GM19099 (cell line): ENCODE measurements at regions not wholly inside any gene's neighbourhood (a gene's known extent, or its start where the extent isn't known, plus 50 kb on each side); places are given as distances from the start of the nearest gene placed in this dataset.

Experiments
- POLR2A ChIP-seq: IDR thresholded peaks from 3 replicates; pipeline ENCODE4 v1.6.1; 2011; ENCODE audit warnings: low read depth; ENCODE audit not compliant: insufficient read length; ENCODE audit errors: extremely low read depth

DNA sequence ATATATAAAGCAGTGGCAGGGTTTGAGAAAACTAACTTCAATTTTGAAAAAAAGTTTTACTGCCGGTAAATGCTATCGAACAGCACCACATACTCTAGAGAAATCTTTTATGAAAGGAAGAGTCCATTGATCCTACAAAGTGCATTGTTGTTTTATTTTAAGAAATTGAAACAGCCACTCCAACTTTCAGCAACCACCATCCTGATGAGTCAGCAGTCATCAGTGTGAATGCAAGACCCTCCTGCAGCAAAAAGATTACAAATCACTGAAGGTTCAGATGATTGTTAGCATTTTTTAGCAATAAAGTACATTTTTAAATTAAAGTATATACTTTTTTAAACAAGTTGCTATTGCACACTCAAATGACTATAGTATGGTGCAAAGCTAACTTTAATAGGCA lies 1017.7 kb upstream of the CRIM1 start:
- no peak for TF ChIP-seq POLR2A

DNA sequence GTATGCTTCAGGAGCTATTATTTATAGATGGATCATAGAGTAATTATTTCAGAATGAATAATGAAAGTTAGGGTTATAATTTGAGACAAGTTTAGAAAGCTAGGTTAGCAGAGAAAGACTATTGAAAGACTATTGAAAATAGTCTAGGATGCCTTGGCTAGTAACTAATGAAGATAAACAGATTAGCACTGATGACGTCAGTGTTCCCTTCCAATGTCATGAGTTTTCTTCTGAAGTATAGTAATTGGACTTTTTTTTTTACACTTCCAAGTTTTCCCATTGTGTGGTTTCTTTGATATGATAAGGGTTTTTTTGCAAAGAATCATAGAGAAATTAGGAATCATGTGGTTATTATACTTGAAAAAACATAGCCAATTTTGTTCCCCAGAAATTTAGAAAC lies 1041.5 kb upstream of the CRIM1 start:
- no peak for TF ChIP-seq POLR2A

DNA sequence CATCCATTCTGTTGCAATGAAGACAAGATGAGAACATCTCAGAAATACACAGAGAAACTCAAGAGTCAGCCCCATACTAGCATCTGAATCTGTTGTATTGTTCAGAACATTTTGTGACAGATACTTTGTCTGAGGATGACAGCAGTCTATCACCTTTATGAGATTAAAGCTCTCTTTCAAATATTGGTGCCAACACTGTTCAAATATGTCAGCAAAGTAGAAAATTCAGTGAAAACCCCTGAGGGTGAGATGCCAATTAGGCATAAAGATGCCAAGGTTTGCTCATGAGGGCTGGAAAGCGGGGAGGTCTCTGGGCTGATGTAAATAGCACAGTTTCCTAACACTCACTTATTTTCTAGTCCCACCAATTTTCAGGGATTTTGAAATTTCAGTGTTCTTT lies 1054.2 kb upstream of the CRIM1 start:
- TF ChIP-seq POLR2A = no peak

DNA sequence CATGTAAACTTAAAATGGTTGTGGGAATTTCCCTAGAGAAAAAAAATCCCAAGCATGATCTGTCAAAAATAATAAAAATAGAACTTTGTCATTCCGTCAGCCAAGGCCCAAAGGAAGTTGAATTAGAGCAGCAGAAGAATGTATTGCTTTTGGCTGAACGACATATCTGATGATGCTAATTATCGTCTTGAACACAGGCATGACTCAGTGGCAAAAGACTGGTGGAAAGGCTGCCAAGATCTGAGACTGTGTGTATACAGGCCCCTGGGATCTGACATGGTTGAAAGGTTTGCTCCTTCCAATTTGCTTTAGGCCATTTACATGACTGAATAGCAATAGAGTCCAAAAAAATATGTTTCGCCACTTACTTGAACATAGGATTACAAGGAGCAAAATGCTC lies 1057.1 kb upstream of the CRIM1 start:
- no peak for TF ChIP-seq POLR2A

DNA sequence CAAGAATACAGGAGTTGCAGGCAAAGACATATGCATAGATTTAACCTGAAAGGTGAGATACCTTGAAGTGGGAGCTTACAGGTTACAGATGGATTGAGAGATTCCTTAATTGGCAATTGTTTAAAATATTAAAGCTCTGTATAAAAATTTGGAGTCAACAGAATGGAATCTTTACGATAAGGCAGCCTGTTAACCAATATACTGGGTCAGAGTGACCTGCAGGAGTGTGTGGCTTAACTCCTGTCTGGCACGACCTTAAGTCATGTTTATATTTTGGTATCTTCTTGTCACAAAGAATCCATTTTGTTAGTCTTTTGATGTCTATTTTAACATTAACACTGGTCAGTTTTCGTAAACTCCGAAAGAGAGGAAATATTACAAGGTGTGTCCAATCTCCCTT lies 1058.2 kb upstream of the CRIM1 start:
- TF ChIP-seq POLR2A = no peak

DNA sequence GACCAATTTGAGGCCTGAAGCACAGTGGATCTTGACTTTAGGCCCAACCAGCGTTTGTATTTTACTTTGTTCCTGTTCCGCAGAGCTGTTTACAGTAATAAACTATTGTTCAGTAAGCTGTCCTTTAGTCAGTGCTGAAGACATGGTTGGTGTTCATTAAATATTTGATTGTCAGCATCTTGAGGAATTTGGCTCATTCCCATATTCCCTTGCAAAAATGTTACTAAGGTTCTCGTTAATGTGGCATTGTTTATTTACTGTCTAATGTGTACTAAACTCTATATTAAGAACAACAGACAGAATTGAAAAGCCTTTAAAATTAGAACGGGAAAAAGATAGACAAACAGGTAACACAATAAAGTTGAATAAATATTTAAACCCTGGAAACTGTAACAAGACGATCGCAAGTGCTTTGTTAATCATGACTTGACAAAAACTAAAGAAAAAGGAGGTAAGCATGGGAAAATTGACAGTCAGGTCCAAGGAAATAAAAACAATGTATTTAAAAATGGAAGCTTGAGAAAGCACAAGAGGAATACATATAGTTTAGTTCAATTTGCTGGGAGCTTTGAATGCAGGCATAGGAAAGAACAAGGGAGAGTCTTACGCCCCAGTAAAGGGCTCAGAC lies 1060.8 kb upstream of the CRIM1 start:
- TF ChIP-seq POLR2A = no peak

DNA sequence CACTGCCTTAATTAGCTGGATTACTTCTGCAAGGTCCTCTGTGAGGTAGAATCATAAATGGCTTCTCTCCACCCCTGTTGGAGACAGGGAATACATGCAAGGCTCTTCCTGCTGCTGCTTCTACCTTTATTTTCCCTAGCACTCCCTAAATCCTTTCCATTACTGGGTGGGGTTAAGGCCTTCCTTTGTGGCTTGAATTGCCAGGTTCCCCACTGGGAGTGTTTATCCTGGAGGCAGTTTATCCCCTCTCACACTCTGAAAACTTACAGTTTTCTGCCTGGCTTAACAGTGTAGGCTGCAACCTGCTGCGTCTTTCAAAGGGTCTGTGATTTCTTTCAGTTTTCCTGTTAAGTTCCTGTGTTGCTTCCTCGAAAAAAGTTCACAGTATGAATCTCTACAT lies 1062.3 kb upstream of the CRIM1 start:
- no peak for TF ChIP-seq POLR2A

DNA sequence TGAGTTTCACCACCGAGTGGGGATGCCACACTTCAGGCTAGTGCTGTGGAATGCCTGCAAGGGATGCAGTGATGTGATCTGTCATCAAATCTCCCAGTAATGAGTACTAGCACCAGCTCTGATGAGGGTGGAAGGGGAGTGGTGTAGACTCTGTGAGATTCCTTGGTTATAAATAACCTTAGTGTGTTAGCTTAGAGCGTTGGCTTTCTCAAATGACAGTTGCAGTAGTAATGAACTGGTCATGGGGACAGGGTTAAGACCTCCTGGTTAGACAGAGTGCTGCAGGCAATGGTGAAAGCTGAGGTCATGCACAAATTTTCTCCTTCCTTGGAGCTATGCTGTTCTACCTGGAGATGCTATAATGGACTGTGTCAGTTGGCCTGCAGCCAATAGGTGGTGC lies 1063.4 kb upstream of the CRIM1 start:
- no peak for TF ChIP-seq POLR2A

DNA sequence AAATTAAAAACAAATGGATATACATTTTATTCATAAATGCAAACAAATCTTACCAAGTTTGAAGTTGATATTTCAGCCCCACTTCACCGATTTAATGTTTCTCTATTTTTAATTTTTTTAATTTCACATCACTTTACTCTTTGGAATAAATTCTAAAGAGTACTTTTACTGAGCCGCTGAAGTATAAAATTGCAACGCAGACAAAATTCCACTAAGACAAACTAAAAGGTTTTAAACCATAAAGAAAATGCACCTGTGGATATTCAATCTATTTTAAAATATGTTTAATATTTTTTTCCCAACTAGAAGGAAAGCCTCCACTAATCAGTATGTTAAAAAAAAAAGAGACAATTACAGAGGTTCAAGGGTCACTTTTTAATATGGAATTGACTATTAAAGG lies 1073.9 kb upstream of the CRIM1 start:
- TF ChIP-seq POLR2A = no peak

DNA sequence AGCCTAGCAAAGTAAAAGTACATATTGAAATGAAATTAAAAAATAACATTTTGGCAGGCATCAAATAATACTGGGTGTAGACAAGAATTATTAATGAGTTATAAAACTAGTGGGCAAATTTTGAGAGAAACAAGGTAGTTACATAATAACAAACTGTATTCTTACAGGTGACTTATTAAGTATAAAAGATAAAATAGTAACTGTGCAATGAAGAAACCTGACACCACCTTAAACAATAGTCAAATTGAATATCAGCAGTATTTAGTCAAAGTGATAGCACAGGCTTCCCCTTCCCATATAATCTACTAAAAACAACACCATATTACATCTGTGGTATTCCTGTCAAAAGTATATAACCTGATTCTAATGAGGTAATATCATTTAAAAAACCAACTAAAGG lies 1099.8 kb upstream of the CRIM1 start:
- TF ChIP-seq POLR2A = no peak

DNA sequence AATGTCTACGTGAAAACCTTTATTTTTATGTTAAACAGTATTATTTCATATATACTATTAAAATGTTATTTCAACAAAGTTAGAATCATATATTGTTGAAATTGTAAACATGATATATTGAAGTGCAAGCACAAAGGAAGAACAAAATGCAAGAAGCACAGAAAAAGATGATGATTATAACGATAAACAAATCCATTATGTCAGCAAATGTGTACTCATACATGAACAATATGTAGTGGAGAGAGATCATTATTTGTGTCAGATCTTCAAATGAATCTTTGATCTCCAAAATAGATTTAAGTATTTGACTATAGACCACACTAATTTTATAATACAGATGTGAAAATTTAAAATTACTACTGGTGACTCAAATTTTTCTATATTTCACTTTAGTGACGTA lies 1104.4 kb upstream of the CRIM1 start:
- TF ChIP-seq POLR2A = no peak

DNA sequence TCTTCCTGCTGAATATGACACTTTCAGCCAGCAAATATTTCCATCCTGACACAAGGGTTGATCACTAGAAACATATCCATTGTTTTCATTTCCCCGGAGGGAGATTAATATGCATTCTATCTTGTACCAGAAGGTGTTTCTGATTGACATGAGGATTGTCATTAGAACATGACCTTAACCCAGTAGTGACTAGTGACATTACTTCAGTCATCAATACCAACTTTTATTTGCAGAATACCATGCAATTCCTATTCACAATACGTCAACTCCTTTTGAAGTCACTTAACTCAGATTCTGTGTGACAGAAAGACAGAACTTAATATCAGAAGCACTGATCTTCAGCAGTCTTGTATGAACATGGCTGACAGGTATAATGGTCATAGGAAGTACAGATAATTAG lies 1108.9 kb upstream of the CRIM1 start:
- TF ChIP-seq POLR2A = no peak

DNA sequence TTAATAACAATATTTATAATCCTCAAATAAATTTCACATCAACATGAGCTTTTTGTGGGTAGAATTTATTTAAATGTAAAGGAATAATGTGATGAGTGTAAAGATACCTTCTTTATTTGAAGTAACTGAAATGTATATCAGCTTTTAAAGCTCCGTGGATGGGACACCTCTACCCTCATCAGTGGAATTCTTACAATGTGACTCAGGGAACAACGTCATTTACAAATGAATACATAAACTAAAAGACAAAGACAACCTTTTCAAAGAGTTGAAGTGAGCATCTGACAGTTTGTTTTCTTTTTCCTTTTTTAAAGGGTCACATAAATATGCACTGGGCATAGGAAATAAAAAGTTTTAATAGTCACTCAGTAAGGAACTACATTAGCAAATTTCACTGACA lies 1127.0 kb upstream of the CRIM1 start:
- no peak for TF ChIP-seq POLR2A

DNA sequence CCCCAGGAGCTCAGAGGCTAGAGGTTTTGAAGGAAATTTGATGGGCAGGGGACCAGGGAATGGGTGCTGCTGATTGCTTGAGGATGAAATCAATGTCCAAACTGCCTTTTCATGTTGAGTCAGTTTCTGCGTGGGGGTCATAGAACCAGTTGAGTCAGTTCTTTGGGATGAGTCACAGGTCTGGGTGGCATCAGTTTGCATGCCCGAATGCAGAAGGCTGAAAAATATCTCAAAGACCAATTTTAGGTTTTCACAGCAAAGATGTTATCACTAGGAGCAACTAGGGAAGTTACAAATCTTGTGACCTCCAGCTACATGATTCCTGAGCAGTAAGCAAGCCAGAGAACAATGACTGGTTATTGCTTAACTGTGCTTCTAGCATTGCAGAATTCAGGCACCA lies 1135.1 kb upstream of the CRIM1 start:
- TF ChIP-seq POLR2A = no peak

DNA sequence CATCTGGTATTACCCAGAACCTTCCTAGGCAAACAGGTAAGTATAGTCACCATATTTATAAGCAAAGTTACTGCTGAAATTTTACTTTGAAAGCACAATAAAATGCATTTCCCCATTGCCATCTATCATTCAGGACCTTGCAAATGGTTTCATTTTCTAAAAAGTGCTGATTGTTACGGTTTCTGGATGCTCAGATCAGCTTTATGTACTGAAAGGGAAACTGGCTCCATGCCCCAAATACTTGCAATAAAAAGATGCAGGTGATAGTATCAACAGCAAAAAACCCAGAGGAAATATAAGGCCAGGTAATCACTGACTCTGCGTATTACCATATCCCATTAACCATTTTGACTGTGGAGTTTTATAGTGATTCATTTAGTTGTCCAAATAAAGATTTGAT lies 1150.7 kb upstream of the CRIM1 start:
- no peak for TF ChIP-seq POLR2A

DNA sequence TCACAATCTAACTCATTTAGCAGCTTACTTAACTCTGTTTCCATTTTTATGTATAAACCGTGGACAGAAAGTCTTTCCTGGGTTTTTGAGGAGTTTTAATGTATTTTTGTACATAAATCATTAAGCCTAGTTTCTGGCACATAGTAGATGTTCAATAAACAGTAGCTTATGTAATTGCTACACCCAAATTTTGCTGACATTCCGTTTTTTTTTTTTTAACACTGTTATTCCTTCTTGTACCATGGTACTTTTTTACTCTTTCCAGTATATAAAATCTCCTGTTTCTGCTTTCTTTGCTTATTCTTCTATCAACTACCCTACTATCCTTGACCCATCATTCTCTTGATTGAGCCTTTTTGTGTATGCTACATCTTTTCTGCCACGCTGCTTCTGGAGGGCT lies 1151.3 kb upstream of the CRIM1 start:
- TF ChIP-seq POLR2A = no peak

DNA sequence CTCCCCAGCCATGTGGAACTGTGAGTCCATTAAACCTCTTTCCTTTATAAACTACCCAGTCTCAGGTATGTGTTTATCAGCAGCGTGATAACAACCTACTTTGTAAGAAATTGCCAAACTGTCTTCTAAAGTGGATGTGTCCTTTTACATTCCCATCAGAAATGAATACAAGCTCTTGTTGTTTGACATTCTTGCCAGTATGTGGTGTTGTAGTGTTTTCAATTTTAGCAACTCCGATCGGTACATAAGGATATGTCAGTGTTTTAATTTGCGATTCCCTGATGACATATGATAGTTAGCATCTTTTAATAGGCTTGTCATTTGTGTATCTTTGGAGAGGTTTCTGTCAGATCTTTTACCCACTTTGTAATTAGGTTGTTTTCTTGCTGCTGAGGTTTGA lies 1156.3 kb upstream of the CRIM1 start:
- no peak for TF ChIP-seq POLR2A

DNA sequence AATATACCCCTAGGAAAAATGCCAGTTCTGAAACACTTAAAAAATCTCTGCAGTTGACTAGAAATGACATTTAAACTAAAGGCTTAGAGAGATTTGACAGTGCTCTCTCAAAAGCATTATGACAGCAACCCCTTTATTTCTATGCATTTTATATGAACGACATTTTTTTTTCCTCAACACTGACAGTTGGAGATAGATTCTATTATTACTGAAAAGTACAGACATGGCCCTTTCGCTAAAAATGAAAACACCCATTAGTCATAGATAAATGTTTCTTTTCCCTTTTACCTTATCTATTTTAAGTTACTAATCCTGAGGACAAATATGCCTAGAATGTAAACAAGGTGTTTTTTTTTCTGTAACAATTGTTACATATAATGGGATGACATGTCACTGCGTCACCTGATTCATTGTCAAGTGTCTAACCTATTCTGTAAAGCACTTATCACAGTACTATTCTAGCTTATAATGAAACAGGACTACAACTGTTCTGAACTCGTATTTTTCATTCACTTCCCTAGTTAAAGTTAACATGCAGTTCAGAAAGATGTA lies 1169.6 kb upstream of the CRIM1 start:
- TF ChIP-seq POLR2A = no peak

DNA sequence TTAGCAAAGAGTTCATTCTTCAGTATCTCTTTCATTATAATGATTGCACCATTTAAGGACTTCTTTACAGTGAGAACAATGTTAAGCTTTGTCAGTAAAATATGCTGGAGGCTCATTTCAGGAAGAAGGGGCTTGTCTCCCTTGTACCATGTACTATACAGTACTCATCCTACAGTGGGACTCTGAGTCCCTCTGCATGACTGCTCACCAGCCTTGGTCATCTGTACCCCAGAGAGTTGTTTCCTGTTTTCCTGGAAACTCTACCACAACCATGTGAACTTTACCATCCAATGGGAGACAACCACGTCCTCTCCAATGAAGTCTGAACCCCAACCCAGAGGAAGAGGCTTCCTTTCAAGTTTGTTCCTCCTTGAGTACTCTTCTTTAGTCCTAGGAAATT lies 1171.1 kb upstream of the CRIM1 start:
- no peak for TF ChIP-seq POLR2A
